Liver (tissue), 8 donors: ENCODE measurements at regions not wholly inside any gene's neighbourhood (a gene's known extent, or its start where the extent isn't known, plus 50 kb on each side); places are given as distances from the start of the nearest gene placed in this dataset.

ENCODE experiments used
- DNase-seq: peaks from one replicate; pipeline ENCODE4 v3.0.0-alpha.2; 2017; ENCODE audit warnings: low spot score
- H3K27ac ChIP-seq, 2 donors: one replicate each; pipeline ENCODE4 v1.7.0; 2013; ENCODE audit warnings: inconsistent platforms in 2 of 2, low read length in 2 of 2, control low read depth in 1 of 2, low read depth in 1 of 2, mild to moderate bottlenecking in 1 of 2
- H3K27me3 ChIP-seq, 4 donors: one replicate each; pipeline versions ENCODE4 v1.6.1 to v1.7.0; 2013; ENCODE audit warnings: low read length in 3 of 4, inconsistent platforms in 1 of 4, mild to moderate bottlenecking in 1 of 4, moderate library complexity in 1 of 4; ENCODE audit not compliant: control insufficient read depth in 4 of 4, insufficient read depth in 4 of 4
- H3K36me3 ChIP-seq, 4 donors: one replicate each; pipeline versions ENCODE4 v1.6.1 to v1.7.0; 2013; ENCODE audit warnings: low read length in 3 of 4, mild to moderate bottlenecking in 3 of 4, low read depth in 1 of 4, moderate library complexity in 1 of 4; ENCODE audit not compliant: control insufficient read depth in 4 of 4, insufficient read depth in 3 of 4
- H3K4me1 ChIP-seq, 4 donors: one replicate each; pipeline versions ENCODE4 v1.6.1 to v1.7.0; 2013; ENCODE audit warnings: low read length in 3 of 4, mild to moderate bottlenecking in 3 of 4, moderate library complexity in 1 of 4; ENCODE audit not compliant: control insufficient read depth in 4 of 4, insufficient read depth in 4 of 4
- H3K4me3 ChIP-seq, 3 donors: one replicate each; pipeline versions ENCODE4 v1.6.1 to v1.7.0; 2013; ENCODE audit warnings: low read length in 3 of 3, control low read depth in 1 of 3, low read depth in 1 of 3, mild to moderate bottlenecking in 1 of 3
- H3K9ac ChIP-seq, 2 donors: one replicate each; pipeline ENCODE4 v1.7.0; 2013; ENCODE audit warnings: low read length in 2 of 2, mild to moderate bottlenecking in 2 of 2, moderate library complexity in 2 of 2, control low read depth in 1 of 2, low read depth in 1 of 2
- H3K9me3 ChIP-seq, 4 donors: one replicate each; pipeline versions ENCODE4 v1.6.1 to v1.7.0; 2013; ENCODE audit warnings: low read length in 3 of 4; ENCODE audit not compliant: control insufficient read depth in 4 of 4
- ATF3 ChIP-seq: IDR thresholded peaks from 2 replicates; pipeline ENCODE4 v1.6.1; 2016; ENCODE audit warnings: antibody characterized with exemption
- CTCF ChIP-seq: fragments of 150-350 bp; IDR thresholded peaks from 2 replicates; pipeline ENCODE4 v1.5.1; 2017; ENCODE audit warnings: improper control_type of control experiment, low read depth, low read length; ENCODE audit not compliant: missing input control
- EGR1 ChIP-seq, 2 donors: IDR thresholded peaks; 2 replicates each; pipeline ENCODE4 v1.6.1; 2016 to 2018; ENCODE audit warnings: antibody characterized with exemption in 2 of 2, low read depth in 2 of 2
- FOXA1 ChIP-seq: IDR thresholded peaks from 2 replicates; pipeline ENCODE4 v1.6.1; 2016; ENCODE audit warnings: antibody characterized with exemption
- FOXA2 ChIP-seq: IDR thresholded peaks from 2 replicates; pipeline ENCODE4 v1.6.1; 2016; ENCODE audit warnings: antibody characterized with exemption
- GABPA ChIP-seq, 2 donors: IDR thresholded peaks in 1 of 2; conservative IDR thresholded peaks in 1 of 2; 2 replicates each; pipeline ENCODE4 v1.6.1; 2016; ENCODE audit warnings: antibody characterized with exemption in 2 of 2, mild to moderate bottlenecking in 1 of 2, moderate library complexity in 1 of 2
- HNF4A ChIP-seq, 2 donors: conservative IDR thresholded peaks; 2 replicates each; pipeline ENCODE4 v1.6.1; 2016; ENCODE audit warnings: antibody characterized with exemption in 2 of 2, mild to moderate bottlenecking in 2 of 2
- HNF4G ChIP-seq: IDR thresholded peaks from 2 replicates; pipeline ENCODE4 v1.6.1; 2016; ENCODE audit warnings: antibody characterized with exemption
- JUND ChIP-seq, 2 donors: IDR thresholded peaks; 2 replicates each; pipeline ENCODE4 v1.6.1; 2016; ENCODE audit warnings: antibody characterized with exemption in 2 of 2
- MAX ChIP-seq: IDR thresholded peaks from 2 replicates; pipeline ENCODE4 v1.6.1; 2016; ENCODE audit warnings: antibody characterized with exemption
- NR2F2 ChIP-seq: IDR thresholded peaks from 2 replicates; pipeline ENCODE4 v1.6.1; 2016; ENCODE audit warnings: antibody characterized with exemption
- RAD21 ChIP-seq, 2 donors: IDR thresholded peaks; 2 replicates each; pipeline ENCODE4 v1.6.1; 2016; ENCODE audit warnings: antibody characterized with exemption in 2 of 2, mild to moderate bottlenecking in 2 of 2
- REST ChIP-seq: IDR thresholded peaks from 2 replicates; pipeline ENCODE4 v1.6.1; 2016; ENCODE audit warnings: antibody characterized with exemption, mild to moderate bottlenecking
- RXRA ChIP-seq, 2 donors: IDR thresholded peaks; 2 replicates each; pipeline ENCODE4 v1.6.1; 2017 to 2018; ENCODE audit warnings: antibody characterized with exemption in 2 of 2, mild to moderate bottlenecking in 1 of 2
- SP1 ChIP-seq: IDR thresholded peaks from 2 replicates; pipeline ENCODE4 v1.6.1; 2018; ENCODE audit warnings: antibody characterized with exemption, mild to moderate bottlenecking
- TAF1 ChIP-seq: conservative IDR thresholded peaks from 2 replicates; pipeline ENCODE4 v1.6.1; 2016; ENCODE audit warnings: antibody characterized with exemption, mild to moderate bottlenecking
- YY1 ChIP-seq: IDR thresholded peaks from 2 replicates; pipeline ENCODE4 v1.6.1; 2016; ENCODE audit warnings: antibody characterized with exemption, mild to moderate bottlenecking
- ZBTB33 ChIP-seq: IDR thresholded peaks from 2 replicates; pipeline ENCODE4 v1.6.1; 2016; ENCODE audit warnings: antibody characterized with exemption
- WGBS: extraction: QIAGEN DNeasy Blood & Tissue Kit; methylation state at CpG from one replicate; pipeline ENCODE4 v1.1.7; 2013; 5-methylcytosine and 5-hydroxymethylcytosine counted together
- donor health status: healthy.
- donor health status: healthy.
- donor health status: healthy.
- donor health status: healthy.
- donor health status: healthy.

- no peaks in the 10 kb centered on the region for H3K27me3 ChIP-seq
- H3K4me3 ChIP-seq: no peak overlapping the region
- no peak for TF ChIP-seq FOXA1
- TF ChIP-seq ATF3: no peak
- no peak for TF ChIP-seq RXRA (IDR thresholded peaks at IDR 0.05)
- TF ChIP-seq FOXA2: no peak
- no peak for TF ChIP-seq ZBTB33
- no peak for TF ChIP-seq NR2F2
- no peak for TF ChIP-seq YY1
- TF ChIP-seq RAD21 (IDR thresholded peaks at IDR 0.05): no peak
- no peak for TF ChIP-seq TAF1
- TF ChIP-seq CTCF: no peak
- TF ChIP-seq SP1: no peak
- no peak for TF ChIP-seq EGR1 (IDR thresholded peaks at IDR 0.05; ENCODE audit: low read depth in 2 of 2)
- no peak for TF ChIP-seq MAX
- no peak for TF ChIP-seq GABPA (IDR thresholded peaks at IDR 0.05 in 1 of 2, conservative IDR thresholded peaks at IDR 0.05 in 1 of 2)
- TF ChIP-seq REST: no peak
- no peak for TF ChIP-seq HNF4G
- no peak for TF ChIP-seq JUND (IDR thresholded peaks at IDR 0.05)
- no peak for TF ChIP-seq HNF4A (conservative IDR thresholded peaks at IDR 0.05)
- H3K4me1 ChIP-seq: peaks cover 2 to 33% (median 20%) of the 10 kb centered on the region in 4 donors
- no peak for DNase-seq
- no peaks in the 10 kb centered on the region for H3K36me3 ChIP-seq
- no peaks in the 10 kb centered on the region for H3K9me3 ChIP-seq
- H3K27ac ChIP-seq: no peak overlapping the region
- 97% methylated on average over 2 of the region's 2 CpGs for WGBS
- H3K9ac ChIP-seq: no peak overlapping the region
Measured at GRCh38 chr13:99663908-99664307, 162.6 kb downstream of the TM9SF2 start.
